H1 (cell line): ENCODE measurements at regions not wholly inside any gene's neighbourhood (a gene's known extent, or its start where the extent isn't known, plus 50 kb on each side); places are given as distances from the start of the nearest gene placed in this dataset.

Experiments used
- POU5F1 ChIP-seq: IDR thresholded peaks from 2 replicates; pipeline ENCODE4 v1.6.1; 2011; ENCODE audit warnings: low read depth, mild to moderate bottlenecking, low read length, moderate library complexity
- SIX5 ChIP-seq: IDR thresholded peaks from 2 replicates; pipeline ENCODE4 v1.6.1; 2011; ENCODE audit warnings: mild to moderate bottlenecking, low read depth, low read length
- TF ChIP-seq, protein P1 (sequence below), 3 experiments: IDR thresholded peaks; 1 replicate in 2 of 3; 2 replicates in 1 of 3; pipeline versions ENCODE4 v1.5.1 to v1.6.1; 2011; ENCODE audit warnings: low read length in 3 of 3, mild to moderate bottlenecking in 3 of 3, inconsistent platforms in 2 of 3, low read depth in 1 of 3, moderate library complexity in 1 of 3; ENCODE audit not compliant: insufficient read depth in 1 of 3; ENCODE audit errors: control extremely low read depth in 1 of 3

DNA sequence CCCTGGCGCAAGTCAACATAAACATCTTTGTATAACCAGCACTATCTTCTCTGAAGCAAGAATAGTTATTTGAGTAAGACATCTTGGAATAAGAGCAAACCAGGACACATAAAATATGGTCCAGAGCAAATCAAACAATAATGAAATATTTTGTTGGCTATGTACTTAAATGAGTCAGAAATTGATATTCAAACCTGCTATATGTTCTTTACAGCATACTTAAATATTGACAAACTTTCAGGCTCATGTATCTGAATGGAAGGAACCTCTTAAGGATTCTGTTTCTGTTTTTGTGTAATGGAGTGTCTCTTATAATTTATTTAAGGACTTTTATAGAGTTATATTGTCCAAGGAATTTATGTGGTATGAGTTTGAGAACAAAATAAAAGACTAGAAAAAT lies 747.3 kb downstream of the EFNA5 start (continued):
- TF ChIP-seq, protein P1, sequence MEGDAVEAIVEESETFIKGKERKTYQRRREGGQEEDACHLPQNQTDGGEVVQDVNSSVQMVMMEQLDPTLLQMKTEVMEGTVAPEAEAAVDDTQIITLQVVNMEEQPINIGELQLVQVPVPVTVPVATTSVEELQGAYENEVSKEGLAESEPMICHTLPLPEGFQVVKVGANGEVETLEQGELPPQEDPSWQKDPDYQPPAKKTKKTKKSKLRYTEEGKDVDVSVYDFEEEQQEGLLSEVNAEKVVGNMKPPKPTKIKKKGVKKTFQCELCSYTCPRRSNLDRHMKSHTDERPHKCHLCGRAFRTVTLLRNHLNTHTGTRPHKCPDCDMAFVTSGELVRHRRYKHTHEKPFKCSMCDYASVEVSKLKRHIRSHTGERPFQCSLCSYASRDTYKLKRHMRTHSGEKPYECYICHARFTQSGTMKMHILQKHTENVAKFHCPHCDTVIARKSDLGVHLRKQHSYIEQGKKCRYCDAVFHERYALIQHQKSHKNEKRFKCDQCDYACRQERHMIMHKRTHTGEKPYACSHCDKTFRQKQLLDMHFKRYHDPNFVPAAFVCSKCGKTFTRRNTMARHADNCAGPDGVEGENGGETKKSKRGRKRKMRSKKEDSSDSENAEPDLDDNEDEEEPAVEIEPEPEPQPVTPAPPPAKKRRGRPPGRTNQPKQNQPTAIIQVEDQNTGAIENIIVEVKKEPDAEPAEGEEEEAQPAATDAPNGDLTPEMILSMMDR (IDR thresholded peaks at IDR 0.05; ENCODE audit: control extremely low read depth in 1 of 3, insufficient read depth in 1 of 3, low read depth in 1 of 3, low read length in 3 of 3), result no peak
- TF ChIP-seq SIX5 (no peak), POU5F1 (no peak)
